ENCODE measurements at regions not wholly inside any gene's neighbourhood (a gene's known extent, or its start where the extent isn't known, plus 50 kb on each side); places are given as distances from the start of the nearest gene placed in this dataset.

GRCh38 chr5:82356808-82357671 lies 78.9 kb upstream of the RPS23 start:
- TF ChIP-seq CTCF (IDR thresholded peaks at IDR 0.05) (no peak), EZH2 (IDR thresholded peaks at IDR 0.05) (no peak), EZH2phosphoT487 (IDR thresholded peaks at IDR 0.05) (no peak)
